ENCODE measurements at regions not wholly inside any gene's neighbourhood (a gene's known extent, or its start where the extent isn't known, plus 50 kb on each side); places are given as distances from the start of the nearest gene placed in this dataset.

DNA sequence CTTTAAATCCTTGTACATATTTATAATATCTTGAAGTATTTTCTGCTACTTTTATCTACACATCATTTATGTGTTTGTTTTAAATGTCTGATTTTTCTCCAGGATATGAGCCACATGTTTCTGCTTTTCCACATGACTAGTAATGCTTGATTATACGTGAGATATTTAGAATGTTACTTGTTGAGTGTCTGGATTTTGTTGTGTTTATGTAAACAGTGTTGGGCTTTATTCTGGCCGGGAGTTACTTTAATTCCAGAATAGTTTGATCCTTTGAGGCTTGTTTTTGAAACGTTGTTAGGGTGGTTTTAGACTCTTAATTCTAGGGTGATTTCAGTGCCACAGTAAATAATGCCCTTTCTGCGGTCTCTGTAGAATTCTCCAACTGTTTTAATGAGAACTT lies 252.9 kb downstream of the BLID start:
- no peak for TF ChIP-seq TAF1 (IDR thresholded peaks at IDR 0.05; ENCODE audit: borderline replicate concordance, insufficient read depth, low read length)
- TF ChIP-seq FOXP2 (optimal IDR thresholded peaks at IDR 0.05; ENCODE audit: borderline replicate concordance, extremely low read depth, extremely low read length, insufficient read depth): no peak
- no peak for TF ChIP-seq REST (IDR thresholded peaks at IDR 0.05; ENCODE audit: insufficient read depth in 1 of 2, low read depth in 2 of 2, low read length in 2 of 2)
- TF ChIP-seq SIN3A (IDR thresholded peaks at IDR 0.05; ENCODE audit: borderline replicate concordance, insufficient read depth, low read length): no peak
- TF ChIP-seq POLR2AphosphoS5 (IDR thresholded peaks at IDR 0.05; ENCODE audit: low read depth, low read length): no peak

- TF ChIP-seq SIN3A (IDR thresholded peaks at IDR 0.05; ENCODE audit: borderline replicate concordance, insufficient read depth, low read length) (no peak), TAF1 (IDR thresholded peaks at IDR 0.05; ENCODE audit: borderline replicate concordance, insufficient read depth, low read length) (no peak), POLR2AphosphoS5 (IDR thresholded peaks at IDR 0.05; ENCODE audit: low read depth, low read length) (no peak), REST (IDR thresholded peaks at IDR 0.05; ENCODE audit: insufficient read depth in 1 of 2, low read depth in 2 of 2, low read length in 2 of 2) (no peak), FOXP2 (optimal IDR thresholded peaks at IDR 0.05; ENCODE audit: borderline replicate concordance, extremely low read depth, extremely low read length, insufficient read depth) (no peak)
Observed at GRCh38 chr11:121844016-121844415, 272.0 kb downstream of the BLID start.

DNA sequence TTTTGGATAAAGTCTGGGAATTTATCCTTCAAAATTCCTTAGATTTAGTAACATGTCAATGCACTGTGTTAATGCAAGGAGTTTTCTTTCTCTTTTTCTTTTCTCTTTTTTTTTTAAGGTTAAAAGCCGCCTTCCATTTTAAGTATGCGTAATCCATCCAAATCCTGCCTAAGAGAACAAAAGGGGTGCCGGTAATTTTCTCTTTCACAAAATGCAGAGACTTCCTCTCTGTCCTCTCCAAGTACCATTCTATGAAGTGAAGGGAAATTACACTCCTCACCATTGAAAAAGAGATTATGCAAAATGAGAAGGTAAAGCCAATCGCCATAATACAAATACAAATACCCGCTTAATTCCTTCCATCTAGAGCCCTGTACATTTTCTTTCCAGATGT lies 273.8 kb downstream of the BLID start:
- no peak for TF ChIP-seq SIN3A (IDR thresholded peaks at IDR 0.05; ENCODE audit: borderline replicate concordance, insufficient read depth, low read length)
- no peak for TF ChIP-seq POLR2AphosphoS5 (IDR thresholded peaks at IDR 0.05; ENCODE audit: low read depth, low read length)
- no peak for TF ChIP-seq REST (IDR thresholded peaks at IDR 0.05; ENCODE audit: insufficient read depth in 1 of 2, low read depth in 2 of 2, low read length in 2 of 2)
- no peak for TF ChIP-seq TAF1 (IDR thresholded peaks at IDR 0.05; ENCODE audit: borderline replicate concordance, insufficient read depth, low read length)
- TF ChIP-seq FOXP2 (optimal IDR thresholded peaks at IDR 0.05; ENCODE audit: borderline replicate concordance, extremely low read depth, extremely low read length, insufficient read depth): no peak

DNA sequence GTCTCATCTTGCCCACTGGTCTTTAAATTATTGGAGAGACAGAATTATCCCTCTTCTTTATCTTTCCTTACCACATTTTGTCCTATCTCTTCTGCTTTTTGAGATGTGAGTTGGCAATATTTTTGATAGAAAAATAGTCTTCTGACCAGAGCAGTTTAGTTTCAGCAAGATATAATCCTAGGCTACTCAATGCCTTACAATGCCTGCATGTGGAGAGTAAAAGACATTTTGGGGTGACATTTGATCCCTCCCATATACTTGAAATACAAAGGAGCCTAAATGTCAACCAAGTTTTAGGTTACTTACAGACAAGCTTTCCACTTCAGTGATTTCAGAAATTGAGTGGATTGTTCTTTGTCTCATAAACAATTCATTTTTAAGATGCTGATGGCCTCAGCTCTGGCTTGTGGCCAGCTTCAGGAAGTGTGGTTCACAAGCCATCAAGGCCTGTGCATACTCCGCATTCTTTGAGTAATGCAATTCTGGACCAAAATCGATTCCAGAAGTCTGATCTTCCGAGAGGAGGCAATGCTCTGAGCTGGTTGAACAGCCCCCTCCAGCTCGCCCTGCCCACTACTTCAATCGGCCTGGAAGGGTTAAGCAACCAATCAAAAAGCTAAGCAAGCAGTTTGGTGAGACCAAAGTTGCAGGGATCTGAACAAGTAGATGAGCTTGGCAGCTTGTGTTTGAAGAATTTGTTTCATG lies 274.4 kb downstream of the BLID start:
- TF ChIP-seq POLR2AphosphoS5 (IDR thresholded peaks at IDR 0.05; ENCODE audit: low read depth, low read length) (no peak), REST (IDR thresholded peaks at IDR 0.05; ENCODE audit: insufficient read depth in 1 of 2, low read depth in 2 of 2, low read length in 2 of 2) (no peak), SIN3A (IDR thresholded peaks at IDR 0.05; ENCODE audit: borderline replicate concordance, insufficient read depth, low read length) (no peak), FOXP2 (optimal IDR thresholded peaks at IDR 0.05; ENCODE audit: borderline replicate concordance, extremely low read depth, extremely low read length, insufficient read depth) (no peak), TAF1 (IDR thresholded peaks at IDR 0.05; ENCODE audit: borderline replicate concordance, insufficient read depth, low read length) (no peak)
